HepG2 (cell line): ENCODE measurements at regions not wholly inside any gene's neighbourhood (a gene's known extent, or its start where the extent isn't known, plus 50 kb on each side); places are given as distances from the start of the nearest gene placed in this dataset.

Source experiments
- ARID4A ChIP-seq: sonication (generic); formaldehyde crosslinking; IDR thresholded peaks from 2 replicates; pipeline ENCODE4 v1.5.0; 2020; ENCODE audit warnings: mild to moderate bottlenecking, missing genetic modification reagents, borderline replicate concordance
- HDAC2 ChIP-seq: sonication (generic); formaldehyde crosslinking; IDR thresholded peaks from 2 replicates; pipeline ENCODE4 v1.4.0; 2020; ENCODE audit warnings: missing genetic modification reagents
- IRF1 ChIP-seq: sonication (generic); formaldehyde crosslinking; IDR thresholded peaks from 2 replicates; pipeline ENCODE4 v1.4.0; 2020; ENCODE audit warnings: low read depth, mild to moderate bottlenecking, missing genetic modification reagents
- IRF2 ChIP-seq: IDR thresholded peaks from 2 replicates; pipeline ENCODE4 v1.6.1; 2018; ENCODE audit warnings: missing genetic modification reagents, missing compliant biosample characterization
- MNT ChIP-seq: fragments of 450-650 bp; IDR thresholded peaks from 2 replicates; pipeline ENCODE4 v1.6.1; 2016
- PREB ChIP-seq: sonication (generic); formaldehyde crosslinking; IDR thresholded peaks from 2 replicates; pipeline ENCODE4 v1.4.0; 2020; ENCODE audit warnings: missing genetic modification reagents
- ZKSCAN8 ChIP-seq: IDR thresholded peaks from 2 replicates; pipeline ENCODE4 v1.6.1; 2016; ENCODE audit warnings: borderline replicate concordance, missing genetic modification reagents, missing compliant biosample characterization

GRCh38 chr13:50456111-50456510 is 387.4 kb downstream of the DLEU7 start (continued):
- TF ChIP-seq ARID4A (CRISPR knock-in tag) (no peak), IRF2 (no peak), MNT (no peak), PREB (CRISPR knock-in tag) (no peak), IRF1 (CRISPR knock-in tag) (no peak), ZKSCAN8 (no peak), HDAC2 (no peak)
